ENCODE measurements at regions not wholly inside any gene's neighbourhood (a gene's known extent, or its start where the extent isn't known, plus 50 kb on each side); places are given as distances from the start of the nearest gene placed in this dataset.
A peak's percentile ranks its signal among the peaks of the same experiment; 100 is the strongest.

DNA sequence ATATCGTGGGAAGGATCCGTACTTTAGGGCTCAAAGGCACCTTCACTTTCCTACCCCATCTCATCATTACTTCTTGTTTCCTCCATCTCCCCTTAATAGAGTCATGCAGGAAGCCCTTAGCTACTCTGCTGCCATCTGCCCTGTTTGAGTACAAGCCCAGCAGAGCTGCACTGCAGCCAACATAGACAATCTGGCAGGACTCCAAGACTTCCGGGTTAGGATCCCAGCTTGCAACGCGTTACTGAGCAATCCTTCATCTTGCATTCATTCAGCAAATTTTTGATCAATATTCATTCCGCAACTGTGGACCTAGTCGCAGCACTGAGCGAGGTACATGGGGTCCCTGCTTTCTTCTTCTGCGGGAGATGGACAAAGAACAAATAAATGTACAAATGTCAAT is 344.9 kb downstream of the BCOR start:
- no peak overlapping the region for H2BK120ac ChIP-seq (ENCODE audit: low read depth, low read length)
- H3K9ac ChIP-seq (ENCODE audit: low read depth, low read length), result no peak overlapping the region
- no peaks in the 10 kb centered on the region; the same call in 1 of the 2 replicates for H3K27me3 ChIP-seq (ENCODE audit: control insufficient read depth, insufficient read depth, low read length)
- H3K56ac ChIP-seq (ENCODE audit: extremely low read depth, insufficient read depth, low read length), result no peak overlapping the region
- no peak overlapping the region for H2AFZ ChIP-seq (replicated peaks; ENCODE audit: low read length, poor library complexity)
- ATAC-seq (ENCODE audit: low read depth) (no peak), DNase-seq (peak; percentile 29)
- H3K36me3 ChIP-seq (ENCODE audit: control insufficient read depth, insufficient read depth, low read length), result no peaks in the 10 kb centered on the region
- dilution Hi-C loops (cut with HindIII; ENCODE audit: low sequenced_read_pairs, unreplicated experiment) (no loop called here), intact Hi-C loops (cut with micrococcal nuclease) (no loop called here), in situ Hi-C loops (cut with MboI; ENCODE audit: low sequenced_read_pairs) (no loop called here)
- H3K9me1 ChIP-seq (ENCODE audit: insufficient read depth, low read length), result peaks cover 11% of the 10 kb centered on the region
- H3K79me1 ChIP-seq (ENCODE audit: low read depth in 1 of 2, low read length in 2 of 2), result no peaks in the 10 kb centered on the region
- H2BK5ac ChIP-seq (ENCODE audit: low read depth, low read length, poor library complexity, severe bottlenecking), result no peak overlapping the region
- H2AK9ac ChIP-seq (replicated peaks; ENCODE audit: low read depth, low read length, poor library complexity), result no peak overlapping the region
- H3K14ac ChIP-seq (replicated peaks; ENCODE audit: low read depth, low read length), result no peak overlapping the region
- no peaks in the 10 kb centered on the region for H4K20me1 ChIP-seq (ENCODE audit: insufficient read depth, low read length)
- TF ChIP-seq NFE2L2 (IDR thresholded peaks at IDR 0.05; ENCODE audit: low read depth, low read length), result no peak
- no peak for TF ChIP-seq MXI1 (IDR thresholded peaks at IDR 0.05; ENCODE audit: borderline replicate concordance, low read depth, low read length)
- TF ChIP-seq, protein P1, sequence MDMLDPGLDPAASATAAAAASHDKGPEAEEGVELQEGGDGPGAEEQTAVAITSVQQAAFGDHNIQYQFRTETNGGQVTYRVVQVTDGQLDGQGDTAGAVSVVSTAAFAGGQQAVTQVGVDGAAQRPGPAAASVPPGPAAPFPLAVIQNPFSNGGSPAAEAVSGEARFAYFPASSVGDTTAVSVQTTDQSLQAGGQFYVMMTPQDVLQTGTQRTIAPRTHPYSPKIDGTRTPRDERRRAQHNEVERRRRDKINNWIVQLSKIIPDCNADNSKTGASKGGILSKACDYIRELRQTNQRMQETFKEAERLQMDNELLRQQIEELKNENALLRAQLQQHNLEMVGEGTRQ (IDR thresholded peaks at IDR 0.05; ENCODE audit: low read depth, low read length), result no peak
- TF ChIP-seq CTCF (conservative IDR thresholded peaks at IDR 0.05; ENCODE audit: low read depth, low read length), result no peak
- no peak for TF ChIP-seq POLR2A (IDR thresholded peaks at IDR 0.05; ENCODE audit: low read depth, low read length)
- TF ChIP-seq SMC3 (IDR thresholded peaks at IDR 0.05; ENCODE audit: low read depth, low read length), result no peak
- no peak for TF ChIP-seq CEBPB (IDR thresholded peaks at IDR 0.05; ENCODE audit: low read depth, low read length)
- TF ChIP-seq FOS (IDR thresholded peaks at IDR 0.05; ENCODE audit: low read depth, low read length), result no peak
- TF ChIP-seq MAFK (IDR thresholded peaks at IDR 0.05; ENCODE audit: low read depth, low read length), result no peak
- no peak for TF ChIP-seq RCOR1 (IDR thresholded peaks at IDR 0.05; ENCODE audit: insufficient replicate concordance, low read length)
- no peak for TF ChIP-seq ELK1 (IDR thresholded peaks at IDR 0.05; ENCODE audit: borderline replicate concordance, low read depth, low read length)
- no peak for TF ChIP-seq RAD21 (IDR thresholded peaks at IDR 0.05; ENCODE audit: low read length)
- no peak for TF ChIP-seq MAZ (IDR thresholded peaks at IDR 0.05; ENCODE audit: borderline replicate concordance, low read depth, low read length)
- no peak for TF ChIP-seq RFX5 (IDR thresholded peaks at IDR 0.05; ENCODE audit: low read depth, low read length)
- no peak overlapping the region for H4K5ac ChIP-seq (ENCODE audit: low read depth, low read length)
- 27% methylated on average over 3 of the region's 9 CpGs; no CpG with 5 or more reads in 1 of the 2 experiments for WGBS, 2 experiments (ENCODE audit: extremely low coverage in 2 of 2, insufficient read length in 1 of 2)
- H3K27ac ChIP-seq (ENCODE audit: insufficient read depth, low read length), result no peak overlapping the region
- no TSS peak for BruUV-seq (replicated peaks)
- H2BK20ac ChIP-seq (ENCODE audit: low read depth, low read length), result no peak overlapping the region
- H3K18ac ChIP-seq (ENCODE audit: low read depth, low read length), result no peak overlapping the region; the same call in 1 of the 2 replicates
- no peak overlapping the region for H3K4me3 ChIP-seq (ENCODE audit: insufficient read depth, low read depth, low read length)
- H3K9me3 ChIP-seq (ENCODE audit: control insufficient read depth, insufficient read depth, low read length), result no peaks in the 10 kb centered on the region
- peak overlapping the region in 1 of 2 experiments; percentile 1; a peak in 1 of 4 replicates for H4K8ac ChIP-seq (ENCODE audit: low read depth in 2 of 2, low read length in 2 of 2)
- ChIA-PET CTCF (interaction anchor here (1.0 kb wide), 1 partner anchor 11 kb away, joined by 3 read pairs; no protein-coding TSS in a partner anchor), POLR2A (ENCODE audit: unreplicated experiment) (interaction anchor here (0.8 kb wide), 1 partner anchor 21 kb away, joined by 3 read pairs; no protein-coding TSS in a partner anchor)
- H2AK5ac ChIP-seq (ENCODE audit: low read depth, low read length), result no peak overlapping the region
- H3K23ac ChIP-seq (ENCODE audit: low read depth, low read length), result no peak overlapping the region
- no peak overlapping the region for H3K4ac ChIP-seq (ENCODE audit: low read depth, low read length)
- H4K91ac ChIP-seq (ENCODE audit: insufficient read depth, low read depth, low read length), result no peak overlapping the region
- peaks cover 6% of the 10 kb centered on the region for H3K4me1 ChIP-seq (ENCODE audit: control insufficient read depth, insufficient read depth, low read length)
- no peak overlapping the region for H3K4me2 ChIP-seq (ENCODE audit: low read depth, low read length)
- no peak overlapping the region for H2BK15ac ChIP-seq (ENCODE audit: low read depth, low read length)

Data from IMR-90 (cell line).